GM21576 (cell line): ENCODE measurements at regions not wholly inside any gene's neighbourhood (a gene's known extent, or its start where the extent isn't known, plus 50 kb on each side); places are given as distances from the start of the nearest gene placed in this dataset.

Experiments used
- ATAC-seq: cut with Tn5 transposase; IDR thresholded peaks from one replicate; pipeline ENCODE4 v1.9.1; 2021; ENCODE audit warnings: mild to moderate bottlenecking, moderate library complexity; ENCODE audit not compliant: unreplicated experiment

DNA sequence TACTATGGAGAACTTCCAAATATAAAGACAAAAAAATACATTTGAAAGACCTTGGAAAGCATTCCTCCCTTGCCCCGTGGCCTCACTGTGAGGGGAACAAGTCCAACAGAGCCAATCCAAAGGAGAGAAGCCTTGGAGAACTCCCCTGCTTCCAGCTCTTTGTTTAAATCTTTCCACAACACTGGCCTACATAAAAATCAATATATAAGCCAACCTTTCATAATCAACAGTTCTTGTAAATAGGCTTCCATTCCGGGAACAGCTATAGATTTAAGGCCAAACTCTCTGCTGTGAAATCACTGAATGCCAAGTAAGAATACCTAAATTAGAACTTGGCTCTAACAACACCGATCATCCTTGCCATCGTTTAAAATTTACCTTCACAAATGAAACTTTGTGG is 242.1 kb downstream of the HACE1 start:
- no peak for ATAC-seq

GRCh38 chr6:104614394-104614793 is 245.3 kb downstream of the HACE1 start:
- no peak for ATAC-seq

GRCh38 chr6:104613416-104614001 is 246.2 kb downstream of the HACE1 start:
- no peak for ATAC-seq

- no peak for ATAC-seq
Measured at GRCh38 chr6:104612541-104612940, 247.2 kb downstream of the HACE1 start.

- no peak for ATAC-seq
Measured at GRCh38 chr6:104608101-104608500, 251.6 kb downstream of the HACE1 start.

- ATAC-seq = no peak
Measured at GRCh38 chr6:104607501-104607900, 252.2 kb downstream of the HACE1 start.

DNA sequence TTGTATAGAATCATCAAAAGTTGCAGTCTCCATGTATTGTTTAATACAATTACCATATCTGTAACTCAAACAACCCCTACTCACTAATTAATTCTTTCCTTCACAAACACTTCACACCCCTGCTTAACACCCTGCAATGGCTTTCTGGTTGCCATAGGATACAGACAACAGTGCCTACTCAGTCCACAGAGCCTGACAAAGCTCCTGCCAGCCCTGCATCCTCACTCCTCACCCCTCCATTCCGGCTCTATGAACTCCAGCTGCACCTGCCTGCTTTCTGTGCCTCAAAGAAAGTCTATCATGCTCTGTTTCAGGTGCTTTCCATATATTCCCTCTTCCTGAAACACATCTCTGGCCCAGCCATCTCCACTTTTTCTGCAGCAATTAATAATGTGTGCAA is 253.4 kb downstream of the HACE1 start:
- no peak for ATAC-seq

DNA sequence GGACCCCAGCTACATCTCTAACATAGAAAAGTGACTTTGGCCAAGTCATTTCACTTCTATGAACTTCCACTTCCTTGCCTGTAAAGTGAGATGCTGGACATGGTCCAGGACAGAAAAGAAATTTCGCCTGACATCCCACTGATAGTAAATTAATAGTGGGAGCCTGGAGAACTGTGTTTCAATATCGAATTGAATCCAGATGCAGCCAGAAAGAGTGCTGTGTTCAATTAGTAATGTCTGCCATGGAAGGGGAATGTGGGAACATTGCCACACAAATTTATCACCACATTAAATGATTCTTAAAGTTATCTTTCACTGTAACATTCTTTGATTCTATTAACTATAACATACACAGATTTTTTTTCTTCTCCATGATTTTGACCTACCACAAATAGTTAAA is 255.0 kb downstream of the HACE1 start:
- ATAC-seq = no peak

DNA sequence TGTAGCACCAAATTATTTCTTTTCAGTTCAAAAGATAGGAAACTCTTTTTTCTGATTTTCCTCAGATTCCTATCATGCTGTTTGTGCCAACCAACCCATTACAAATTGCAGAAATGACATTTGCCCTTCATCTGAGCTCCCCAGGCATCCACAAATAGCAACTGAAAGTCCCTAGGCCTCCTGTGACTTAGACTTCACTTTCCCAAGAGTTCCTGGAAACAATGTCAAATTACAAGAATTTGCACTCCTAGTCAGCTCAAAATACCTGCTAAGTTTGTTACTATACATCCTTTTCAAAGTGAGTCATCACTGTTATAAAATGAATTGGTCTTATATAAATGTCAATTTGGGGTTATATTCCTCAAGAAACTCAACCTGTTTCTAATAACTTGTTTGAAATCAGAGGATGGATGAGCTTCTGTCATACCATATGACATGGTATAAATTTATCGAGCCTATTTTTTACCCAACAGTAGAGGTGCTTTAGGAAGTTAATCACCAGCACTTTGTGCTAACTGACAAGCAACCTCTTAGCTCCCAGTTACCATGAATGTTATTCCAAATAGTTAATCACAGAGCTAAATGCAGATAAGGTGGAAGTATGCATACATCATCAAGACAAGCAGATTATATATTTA is 256.5 kb downstream of the HACE1 start:
- no peak for ATAC-seq

- ATAC-seq = no peak
Measured at GRCh38 chr6:104601721-104602120, 258.0 kb downstream of the HACE1 start.

DNA sequence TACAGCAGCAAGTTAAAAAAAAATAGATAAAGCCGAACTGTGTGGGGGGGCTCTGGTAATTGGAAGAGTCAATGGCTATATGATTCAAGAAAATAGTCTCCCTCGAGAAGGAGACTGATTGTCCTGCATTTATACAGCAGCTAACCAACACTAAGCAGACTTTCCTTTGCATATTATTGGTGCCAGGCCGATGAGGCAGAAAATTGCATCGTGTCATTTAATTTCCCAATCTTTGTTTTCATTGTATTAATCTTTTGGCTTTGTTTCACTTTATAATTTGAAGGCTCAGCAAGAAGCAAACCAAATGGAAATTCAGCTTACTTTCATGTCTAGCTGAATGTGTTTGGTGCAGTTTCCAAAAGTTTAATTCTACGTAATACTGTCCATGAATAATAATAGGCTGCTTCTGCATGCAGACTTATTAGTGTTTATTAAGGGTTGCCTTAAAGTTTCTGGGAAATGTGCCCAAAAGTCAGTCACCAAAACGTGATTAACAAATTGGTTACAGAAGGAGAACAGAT is 258.5 kb downstream of the HACE1 start:
- ATAC-seq = no peak

DNA sequence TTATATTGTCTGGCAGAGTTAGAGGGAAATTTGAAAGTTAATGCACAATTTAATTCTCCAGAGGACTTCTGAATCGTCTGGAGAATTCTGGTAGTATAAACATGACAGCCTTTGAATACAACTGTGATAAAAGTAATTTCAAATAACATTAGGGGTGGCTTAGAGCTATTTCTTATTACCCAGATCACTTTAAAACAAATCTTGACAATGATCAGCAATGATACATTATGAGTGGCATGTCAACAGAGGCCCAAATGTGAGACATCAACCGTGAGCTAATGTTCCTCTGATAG is 259.1 kb downstream of the HACE1 start:
- no peak for ATAC-seq

- no peak for ATAC-seq
Measured at GRCh38 chr6:104599821-104600638, 259.7 kb downstream of the HACE1 start.

DNA sequence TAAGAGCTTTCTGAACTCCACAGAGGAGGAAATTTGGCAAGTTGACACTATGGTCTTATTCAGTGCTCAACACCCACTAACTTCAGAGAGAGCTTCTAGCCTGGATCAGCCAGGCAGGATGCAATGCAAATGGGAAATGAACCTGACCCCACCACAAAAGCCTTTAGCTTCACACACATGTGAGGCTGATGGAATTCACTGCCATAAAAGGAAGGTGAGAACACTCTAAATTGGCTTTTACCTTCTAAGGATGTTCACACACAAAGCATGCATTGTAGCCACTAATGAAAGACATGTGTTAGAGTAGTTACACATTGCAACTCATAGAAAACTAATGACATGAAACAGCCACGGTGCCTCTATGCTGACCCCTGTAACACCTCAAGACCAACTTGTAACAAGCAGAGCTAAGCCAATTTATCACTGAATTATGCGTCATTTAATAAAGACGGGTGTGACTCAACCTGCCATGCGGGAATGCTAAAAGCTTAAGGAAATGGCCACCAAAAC is 262.1 kb downstream of the HACE1 start:
- no peak for ATAC-seq

- no peak for ATAC-seq
Measured at GRCh38 chr6:104596091-104596490, 263.6 kb downstream of the HACE1 start.

GRCh38 chr6:104595311-104595820 is 264.4 kb downstream of the HACE1 start:
- ATAC-seq = no peak

GRCh38 chr6:104591573-104592334 is 268.0 kb downstream of the HACE1 start:
- no peak for ATAC-seq

GRCh38 chr6:104589940-104590339 is 269.8 kb downstream of the HACE1 start:
- no peak for ATAC-seq

- ATAC-seq = no peak
Measured at GRCh38 chr6:104585646-104586045, 274.1 kb downstream of the HACE1 start.

DNA sequence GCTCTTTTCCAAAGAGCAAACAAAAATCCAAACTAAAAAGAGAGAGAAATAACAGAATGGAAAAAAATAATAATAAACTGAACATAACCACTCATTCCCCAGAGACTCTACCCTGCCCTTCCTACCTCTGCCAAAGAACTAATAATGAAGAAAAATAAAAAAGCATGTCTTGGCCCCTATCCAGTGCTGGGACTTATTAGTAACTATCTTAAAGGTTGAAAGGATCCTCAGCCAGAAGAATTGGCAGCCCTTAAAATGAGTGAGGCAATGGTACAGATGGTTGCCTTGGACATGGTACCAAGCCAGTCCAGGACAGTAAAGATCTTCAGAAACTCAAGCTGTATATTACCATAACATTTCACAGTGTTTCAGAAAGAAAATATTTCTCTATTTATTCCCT is 279.3 kb downstream of the HACE1 start:
- ATAC-seq = no peak

- no peak for ATAC-seq
Measured at GRCh38 chr6:104579310-104579863, 280.3 kb downstream of the HACE1 start.
